SK-MEL-5 (cell line): ENCODE measurements at regions not wholly inside any gene's neighbourhood (a gene's known extent, or its start where the extent isn't known, plus 50 kb on each side); places are given as distances from the start of the nearest gene placed in this dataset.

Experiments
- DNase-seq: peaks from one replicate; pipeline ENCODE4 v3.0.0-alpha.2; 2016; ENCODE audit warnings: low read depth, low spot score
- in situ Hi-C: cut with HindIII; loops from 2 replicates; pipeline ENCODE4 v1.10.0; 2016; ENCODE audit warnings: low sequenced_read_pairs, high pct_unique_total_duplicates, low pct_unique_long_range_greater_than_20kb

GRCh38 chr19:28941833-28942232 is 271.1 kb downstream of the UQCRFS1 start:
- in situ Hi-C loops, result no loop called here
- no peak for DNase-seq

- no peak for DNase-seq
- in situ Hi-C loops, result no loop called here
Measured at GRCh38 chr19:28940751-28941500, 272.0 kb downstream of the UQCRFS1 start.

GRCh38 chr19:28939236-28939635 is 273.7 kb downstream of the UQCRFS1 start:
- no peak for DNase-seq
- in situ Hi-C loops, result no loop called here

- in situ Hi-C loops, result no loop called here
Measured at GRCh38 chr19:28936001-28936400, 276.9 kb downstream of the UQCRFS1 start.

GRCh38 chr19:28934631-28935030 is 278.3 kb downstream of the UQCRFS1 start:
- in situ Hi-C loops, result no loop called here
- DNase-seq, result no peak

More at GRCh38 chr19:28936001-28936400, 276.9 kb downstream of the UQCRFS1 start:
- no peak for DNase-seq

- in situ Hi-C loops, result no loop called here
- no peak for DNase-seq
Measured at GRCh38 chr19:28933039-28933438, 279.9 kb downstream of the UQCRFS1 start.

GRCh38 chr19:28932446-28932845 is 280.5 kb downstream of the UQCRFS1 start:
- DNase-seq, result no peak
- in situ Hi-C loops, result no loop called here

GRCh38 chr19:28929006-28929405 is 283.9 kb downstream of the UQCRFS1 start:
- in situ Hi-C loops, result no loop called here
- DNase-seq, result no peak

- in situ Hi-C loops, result no loop called here
- DNase-seq, result no peak
Measured at GRCh38 chr19:28927456-28927855, 285.5 kb downstream of the UQCRFS1 start.

GRCh38 chr19:28920269-28921066 is 292.5 kb downstream of the UQCRFS1 start:
- no peak for DNase-seq
- in situ Hi-C loops, result no loop called here

- no peak for DNase-seq
- in situ Hi-C loops, result no loop called here
Measured at GRCh38 chr19:28917621-28918020, 295.3 kb downstream of the UQCRFS1 start.

- no peak for DNase-seq
- in situ Hi-C loops, result no loop called here
Measured at GRCh38 chr19:28915737-28916460, 297.1 kb downstream of the UQCRFS1 start.

- in situ Hi-C loops, result no loop called here
- DNase-seq, result no peak
Measured at GRCh38 chr19:28915202-28915601, 297.7 kb downstream of the UQCRFS1 start.

GRCh38 chr19:28914173-28914572 is 298.8 kb downstream of the UQCRFS1 start:
- in situ Hi-C loops, result no loop called here

GRCh38 chr19:28913626-28914025 is 299.3 kb downstream of the UQCRFS1 start:
- no peak for DNase-seq
- in situ Hi-C loops, result no loop called here

More at GRCh38 chr19:28914173-28914572, 298.8 kb downstream of the UQCRFS1 start:
- DNase-seq, result no peak

GRCh38 chr19:28908941-28909340 is 304.0 kb downstream of the UQCRFS1 start:
- in situ Hi-C loops, result no loop called here
- no peak for DNase-seq

GRCh38 chr19:28907534-28907933 is 305.4 kb downstream of the UQCRFS1 start:
- in situ Hi-C loops, result no loop called here
- no peak for DNase-seq

- DNase-seq, result no peak
- in situ Hi-C loops, result no loop called here
Measured at GRCh38 chr19:28905996-28906395, 307.0 kb downstream of the UQCRFS1 start.
